ENCODE measurements at regions not wholly inside any gene's neighbourhood (a gene's known extent, or its start where the extent isn't known, plus 50 kb on each side); places are given as distances from the start of the nearest gene placed in this dataset.

DNA sequence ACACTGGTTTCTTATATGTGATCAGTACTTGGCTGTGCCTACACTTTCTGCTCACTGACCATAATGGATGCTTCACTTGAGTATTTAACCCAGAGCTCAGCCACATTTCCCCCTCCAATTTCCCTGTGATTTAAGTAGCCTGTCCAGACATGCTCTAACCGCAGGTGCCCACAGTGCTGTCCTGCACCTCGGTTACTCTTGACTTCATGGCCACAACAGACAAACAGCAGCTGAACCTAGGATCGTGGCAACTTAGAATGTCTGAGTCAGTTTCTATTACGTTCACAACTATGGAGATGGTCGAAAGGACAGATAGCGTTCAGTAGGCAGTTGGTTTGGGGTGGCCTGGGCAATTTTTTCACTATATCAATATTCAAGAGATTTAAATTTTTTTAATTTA, 306.9 kb upstream of the SGK1 start:
- H3K9me3 ChIP-seq (ENCODE audit: control insufficient read depth, insufficient read depth, low read length), result no peaks in the 10 kb centered on the region
- H3K27ac ChIP-seq (ENCODE audit: low read depth, low read length), result no peak overlapping the region
- H4K20me1 ChIP-seq (ENCODE audit: control insufficient read depth, insufficient read depth, low read depth, low read length), result no peaks in the 10 kb centered on the region
- H3K4me1 ChIP-seq (ENCODE audit: control insufficient read depth, low read length), result no peaks in the 10 kb centered on the region
- H3K27me3 ChIP-seq (ENCODE audit: control insufficient read depth, low read length), result peaks cover 19% of the 10 kb centered on the region
- no peaks in the 10 kb centered on the region for H3F3A ChIP-seq (ENCODE audit: control insufficient read depth, insufficient read depth)
- no peaks in the 10 kb centered on the region for H3K9me2 ChIP-seq (replicated peaks; ENCODE audit: control insufficient read depth, low read length)
- no peak overlapping the region for H3K4me3 ChIP-seq (ENCODE audit: low read length)
- TF ChIP-seq EZH2phosphoT487 (IDR thresholded peaks at IDR 0.05; ENCODE audit: borderline replicate concordance, low read length), result no peak
- TF ChIP-seq, protein P1, sequence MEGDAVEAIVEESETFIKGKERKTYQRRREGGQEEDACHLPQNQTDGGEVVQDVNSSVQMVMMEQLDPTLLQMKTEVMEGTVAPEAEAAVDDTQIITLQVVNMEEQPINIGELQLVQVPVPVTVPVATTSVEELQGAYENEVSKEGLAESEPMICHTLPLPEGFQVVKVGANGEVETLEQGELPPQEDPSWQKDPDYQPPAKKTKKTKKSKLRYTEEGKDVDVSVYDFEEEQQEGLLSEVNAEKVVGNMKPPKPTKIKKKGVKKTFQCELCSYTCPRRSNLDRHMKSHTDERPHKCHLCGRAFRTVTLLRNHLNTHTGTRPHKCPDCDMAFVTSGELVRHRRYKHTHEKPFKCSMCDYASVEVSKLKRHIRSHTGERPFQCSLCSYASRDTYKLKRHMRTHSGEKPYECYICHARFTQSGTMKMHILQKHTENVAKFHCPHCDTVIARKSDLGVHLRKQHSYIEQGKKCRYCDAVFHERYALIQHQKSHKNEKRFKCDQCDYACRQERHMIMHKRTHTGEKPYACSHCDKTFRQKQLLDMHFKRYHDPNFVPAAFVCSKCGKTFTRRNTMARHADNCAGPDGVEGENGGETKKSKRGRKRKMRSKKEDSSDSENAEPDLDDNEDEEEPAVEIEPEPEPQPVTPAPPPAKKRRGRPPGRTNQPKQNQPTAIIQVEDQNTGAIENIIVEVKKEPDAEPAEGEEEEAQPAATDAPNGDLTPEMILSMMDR (IDR thresholded peaks at IDR 0.05; ENCODE audit: low read depth, low read length, poor library complexity, severe bottlenecking), result no peak
- H3K79me2 ChIP-seq (ENCODE audit: control insufficient read depth, low read length), result no peaks in the 10 kb centered on the region
- H3K36me3 ChIP-seq (ENCODE audit: control insufficient read depth, low read length), result no peaks in the 10 kb centered on the region
- no peak overlapping the region for H3K4me2 ChIP-seq (ENCODE audit: low read length)

DNA sequence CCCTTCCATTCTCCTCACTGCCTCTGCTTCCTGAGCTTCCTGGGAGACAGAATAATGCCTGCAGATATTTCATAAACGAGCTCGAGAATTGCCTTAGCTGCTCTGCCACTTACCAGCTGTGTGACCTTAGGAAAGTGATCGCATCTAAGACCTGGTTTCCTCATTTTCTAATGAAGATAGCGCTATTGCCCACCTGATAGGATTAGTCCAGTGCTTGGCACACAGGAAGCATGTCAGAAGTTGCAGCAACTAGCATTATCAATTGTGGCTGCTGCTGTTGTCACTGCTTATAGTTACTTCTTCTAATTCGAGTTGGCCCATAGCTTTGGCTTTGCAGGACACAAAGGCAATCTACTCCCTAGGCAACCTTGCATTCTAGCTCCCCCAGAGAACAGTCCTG, 305.5 kb upstream of the SGK1 start:
- H3K27ac ChIP-seq (ENCODE audit: low read depth, low read length), result no peak overlapping the region
- TF ChIP-seq EZH2phosphoT487 (IDR thresholded peaks at IDR 0.05; ENCODE audit: borderline replicate concordance, low read length), result no peak
- TF ChIP-seq, protein P1 (IDR thresholded peaks at IDR 0.05; ENCODE audit: low read depth, low read length, poor library complexity, severe bottlenecking), result no peak

DNA sequence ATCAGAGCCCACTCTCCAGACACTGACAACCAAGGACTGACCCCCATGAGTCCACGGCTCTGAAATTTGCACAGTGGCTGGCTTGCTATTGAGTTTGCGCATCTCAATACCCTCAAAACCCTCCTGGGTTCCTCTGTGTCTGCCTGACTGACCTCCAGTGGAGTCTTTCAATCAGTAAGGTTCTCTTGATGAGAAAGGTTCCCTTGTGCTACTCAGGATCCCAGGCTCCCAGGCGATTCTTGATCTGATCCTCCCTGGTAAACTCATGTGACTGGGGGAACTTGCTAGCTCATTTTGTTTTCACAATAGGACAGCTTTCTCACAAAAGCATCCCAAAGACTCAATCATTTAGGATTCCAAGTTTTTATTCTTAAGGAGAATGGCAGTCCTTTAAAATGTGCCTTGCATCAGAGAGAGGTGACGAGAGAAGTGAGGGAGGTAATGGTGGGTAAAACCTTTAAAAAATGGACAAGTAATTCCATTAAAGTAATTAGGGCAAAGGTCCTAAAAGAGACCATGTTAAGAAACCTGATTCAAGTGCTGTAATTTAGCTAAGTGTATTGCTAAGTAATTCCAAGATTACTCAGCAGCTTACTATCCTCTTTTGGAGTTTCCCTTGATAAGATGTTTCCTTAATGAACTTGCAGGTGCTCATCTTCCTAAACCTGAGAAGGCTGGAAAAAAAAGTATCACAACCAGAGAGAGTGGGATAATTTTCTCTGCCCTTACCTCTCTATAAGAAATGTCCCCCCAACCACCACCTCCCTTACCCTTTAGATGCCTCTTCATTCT, 304.7 kb upstream of the SGK1 start:
- H3K27ac ChIP-seq (ENCODE audit: low read depth, low read length), result no peak overlapping the region
- no peaks in the 10 kb centered on the region for H3K4me1 ChIP-seq (ENCODE audit: control insufficient read depth, low read length)
- H3K9me2 ChIP-seq (replicated peaks; ENCODE audit: control insufficient read depth, low read length), result no peaks in the 10 kb centered on the region
- no peaks in the 10 kb centered on the region for H3K36me3 ChIP-seq (ENCODE audit: control insufficient read depth, low read length)
- H3F3A ChIP-seq (ENCODE audit: control insufficient read depth, insufficient read depth), result no peaks in the 10 kb centered on the region
- H3K4me3 ChIP-seq (ENCODE audit: low read length), result no peak overlapping the region
- H3K79me2 ChIP-seq (ENCODE audit: control insufficient read depth, low read length), result no peaks in the 10 kb centered on the region
- peaks cover 21% of the 10 kb centered on the region for H3K27me3 ChIP-seq (ENCODE audit: control insufficient read depth, low read length)
- H3K4me2 ChIP-seq (ENCODE audit: low read length), result no peak overlapping the region
- TF ChIP-seq, protein P1 (IDR thresholded peaks at IDR 0.05; ENCODE audit: low read depth, low read length, poor library complexity, severe bottlenecking), result no peak
- no peak for TF ChIP-seq EZH2phosphoT487 (IDR thresholded peaks at IDR 0.05; ENCODE audit: borderline replicate concordance, low read length)
- no peaks in the 10 kb centered on the region for H4K20me1 ChIP-seq (ENCODE audit: control insufficient read depth, insufficient read depth, low read depth, low read length)
- H3K9me3 ChIP-seq (ENCODE audit: control insufficient read depth, insufficient read depth, low read length), result no peaks in the 10 kb centered on the region

More for the DNA sequence above, 305.5 kb upstream of the SGK1 start:
- Histone ChIP-seq H3F3A (ENCODE audit: control insufficient read depth, insufficient read depth) (no peaks in the 10 kb centered on the region), H4K20me1 (ENCODE audit: control insufficient read depth, insufficient read depth, low read depth, low read length) (no peaks in the 10 kb centered on the region), H3K9me3 (ENCODE audit: control insufficient read depth, insufficient read depth, low read length) (no peaks in the 10 kb centered on the region), H3K27me3 (ENCODE audit: control insufficient read depth, low read length) (peaks cover 19% of the 10 kb centered on the region), H3K79me2 (ENCODE audit: control insufficient read depth, low read length) (no peaks in the 10 kb centered on the region), H3K4me3 (ENCODE audit: low read length) (no peak overlapping the region), H3K36me3 (ENCODE audit: control insufficient read depth, low read length) (no peaks in the 10 kb centered on the region), H3K4me1 (ENCODE audit: control insufficient read depth, low read length) (no peaks in the 10 kb centered on the region), H3K9me2 (replicated peaks; ENCODE audit: control insufficient read depth, low read length) (no peaks in the 10 kb centered on the region), H3K4me2 (ENCODE audit: low read length) (no peak overlapping the region)

Data from DOHH2 (cell line).